ENCODE measurements at regions not wholly inside any gene's neighbourhood (a gene's known extent, or its start where the extent isn't known, plus 50 kb on each side); places are given as distances from the start of the nearest gene placed in this dataset.
"Not testable (repeated sequence)": the region's sequence is repeated elsewhere in the genome, so short reads cannot be mapped to it uniquely, and the experiment has no call there.

DNA sequence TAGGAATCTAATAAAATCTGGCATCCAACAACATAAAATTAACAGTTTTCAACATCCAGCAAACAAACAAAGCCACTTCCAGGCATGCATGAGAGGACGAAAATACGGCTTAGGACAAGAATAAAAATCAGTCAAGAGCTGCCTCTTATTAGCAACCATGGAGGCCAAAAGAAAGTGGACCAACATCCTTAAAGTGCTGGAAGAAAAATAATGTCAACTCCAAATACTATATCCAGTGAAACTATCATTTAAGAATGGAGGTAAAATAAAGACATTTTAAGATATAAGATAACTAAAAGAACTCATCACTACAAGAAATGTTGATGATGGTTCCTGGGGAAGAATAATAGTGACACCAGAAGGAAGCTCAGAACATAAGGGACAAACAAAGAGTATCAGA, 224.0 kb upstream of the IRX4 start:
- no peak for DNase-seq (ENCODE audit: low read depth, low spot score)

- DNase-seq (ENCODE audit: low read depth, low spot score): no peak
Observed at GRCh38 chr5:2105141-2105540, 222.4 kb upstream of the IRX4 start.

GRCh38 chr5:2103940-2104339, 221.2 kb upstream of the IRX4 start:
- DNase-seq (ENCODE audit: low read depth, low spot score): no peak

GRCh38 chr5:2102819-2103776, 220.4 kb upstream of the IRX4 start:
- no peak for DNase-seq (ENCODE audit: low read depth, low spot score)

DNA sequence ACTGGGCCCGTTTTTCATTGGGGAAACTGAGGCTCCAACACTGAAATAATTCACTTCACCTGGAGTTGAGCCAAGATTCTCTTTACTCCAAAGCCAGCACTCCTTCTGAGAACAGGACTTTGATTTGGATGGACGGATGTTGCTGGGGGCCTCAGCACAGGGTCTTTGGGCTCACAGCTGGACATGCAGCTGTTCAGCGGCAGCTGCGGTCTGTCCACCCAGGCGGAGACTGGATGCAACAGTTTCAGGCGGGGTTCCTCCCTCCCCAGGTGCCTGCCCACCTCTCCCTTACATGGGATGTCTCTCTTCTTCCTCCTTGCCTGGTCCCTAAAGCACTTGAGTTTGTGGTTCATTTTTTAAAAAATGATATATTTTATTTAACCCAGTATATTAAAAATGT, 219.0 kb upstream of the IRX4 start:
- DNase-seq (ENCODE audit: low read depth, low spot score): no peak

GRCh38 chr5:2096887-2097505, 214.3 kb upstream of the IRX4 start:
- DNase-seq (ENCODE audit: low read depth, low spot score): no peak

GRCh38 chr5:2095011-2095410, 212.3 kb upstream of the IRX4 start:
- DNase-seq (ENCODE audit: low read depth, low spot score): no peak

- no peak for DNase-seq (ENCODE audit: low read depth, low spot score)
Observed at GRCh38 chr5:2094616-2094995, 211.9 kb upstream of the IRX4 start.

DNA sequence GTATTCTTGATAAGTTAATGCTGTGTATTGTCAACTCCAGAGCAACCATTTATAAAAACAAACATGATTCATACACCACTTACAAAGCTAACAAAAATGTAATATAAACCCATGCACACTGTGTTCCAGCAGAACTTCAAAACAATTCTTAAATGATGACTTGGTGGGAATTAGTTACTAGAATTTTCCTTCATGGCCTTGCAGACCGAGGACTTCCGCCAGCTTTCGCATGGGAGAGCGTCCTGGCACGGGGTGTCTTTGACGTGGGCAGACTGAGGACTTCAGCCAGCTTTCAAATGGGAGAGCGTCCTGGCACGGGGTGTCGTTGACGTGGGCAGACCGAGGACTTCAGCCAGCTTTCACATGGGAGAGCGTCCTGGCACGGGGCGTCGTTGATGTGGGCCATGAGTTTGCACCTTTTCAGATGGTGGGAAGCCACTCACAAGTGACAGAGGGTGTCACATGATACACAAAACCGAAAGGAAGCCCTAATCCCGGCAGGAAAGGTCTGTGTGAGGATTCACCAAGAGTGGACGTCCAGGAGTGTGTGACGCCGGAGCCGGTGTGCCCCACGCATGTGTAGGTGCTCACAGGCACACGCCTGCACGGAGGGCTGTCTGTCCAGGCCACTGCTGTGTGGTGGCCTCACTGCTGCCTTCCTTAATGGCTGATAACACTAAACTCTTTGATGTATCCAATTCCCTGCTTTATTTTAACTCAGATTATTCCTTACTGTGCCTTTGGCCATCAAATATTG, 211.3 kb upstream of the IRX4 start:
- DNase-seq (ENCODE audit: low read depth, low spot score): peak; percentile 88

DNA sequence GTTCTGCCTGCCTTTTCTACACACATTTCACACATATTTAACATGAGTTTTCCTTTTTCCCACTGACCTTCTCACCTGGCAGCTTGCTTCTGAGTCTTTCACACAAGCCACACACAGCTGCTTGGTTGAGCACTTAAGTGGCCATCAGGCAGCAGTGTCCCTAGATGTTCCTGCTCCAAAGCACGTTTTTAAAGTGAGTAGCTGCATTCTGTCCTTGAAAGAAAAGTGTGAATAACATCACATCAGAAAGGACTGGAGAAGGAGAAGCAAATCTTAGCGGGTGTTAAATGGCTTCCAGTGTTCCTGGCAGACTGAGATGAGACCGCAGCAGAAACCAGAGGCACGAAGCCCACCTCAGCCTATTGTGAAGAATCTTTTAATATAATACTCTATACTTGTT, 209.2 kb upstream of the IRX4 start:
- no peak for DNase-seq (ENCODE audit: low read depth, low spot score)

- no peak for DNase-seq (ENCODE audit: low read depth, low spot score)
Observed at GRCh38 chr5:2087980-2088379, 205.3 kb upstream of the IRX4 start.

DNA sequence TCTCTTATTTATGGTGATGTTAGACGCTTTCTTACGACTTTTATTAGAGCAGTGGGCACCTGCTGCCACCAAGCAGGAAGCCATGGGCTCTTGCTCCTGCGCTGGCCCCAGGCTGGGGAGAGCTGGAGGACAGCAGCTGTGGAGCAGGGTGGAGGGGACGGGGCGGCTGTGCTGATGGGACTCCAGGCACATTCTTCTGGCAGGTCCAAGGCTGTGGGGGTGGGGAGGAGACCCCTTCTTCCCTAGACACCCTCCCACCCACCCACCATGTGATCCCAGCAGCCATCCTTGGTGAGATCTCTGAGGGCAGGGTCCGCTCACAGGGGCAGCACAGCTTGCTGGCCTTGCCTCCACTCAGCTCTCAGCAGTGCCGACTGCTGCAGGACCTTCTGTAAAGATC, 192.6 kb upstream of the IRX4 start:
- DNase-seq (ENCODE audit: low read depth, low spot score): no peak

DNA sequence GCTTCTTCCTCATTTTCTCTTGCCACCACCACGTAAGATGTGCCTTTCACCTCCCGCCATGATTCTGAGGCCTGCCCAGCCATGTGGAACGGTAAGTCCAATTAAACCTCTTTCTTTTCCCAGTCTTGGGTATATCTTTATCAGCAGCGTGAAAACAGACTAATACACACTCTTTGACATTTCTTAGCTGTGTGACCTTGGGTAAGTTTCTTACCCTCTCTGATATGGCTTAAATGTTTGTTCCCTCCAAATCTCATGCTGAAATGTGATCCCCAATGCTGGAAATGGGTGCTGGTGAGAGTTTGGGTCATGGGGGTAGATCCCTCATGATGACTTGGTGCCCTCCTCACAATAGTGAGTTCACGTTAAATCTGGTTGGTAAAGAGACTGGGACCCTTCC, 188.8 kb upstream of the IRX4 start:
- no peak for DNase-seq (ENCODE audit: low read depth, low spot score)

DNA sequence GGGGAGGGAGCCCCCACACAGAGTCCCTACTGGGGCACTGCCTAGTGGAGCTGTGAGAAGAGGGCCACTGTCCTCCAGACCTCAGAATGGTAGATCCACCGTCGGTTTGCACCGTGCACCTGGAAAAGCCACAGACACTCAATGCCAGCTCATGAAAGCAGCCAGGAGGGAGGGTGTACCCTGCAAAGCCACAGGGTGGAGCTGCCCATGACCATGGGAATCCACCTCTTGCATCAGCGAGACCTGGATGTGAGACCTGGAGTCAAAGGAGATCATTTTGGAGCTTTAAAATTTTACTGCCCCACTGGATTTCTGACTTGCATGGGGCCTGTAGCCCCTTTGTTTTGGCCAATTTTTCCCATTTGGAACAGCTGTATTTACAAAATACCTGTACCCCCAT, 188.1 kb upstream of the IRX4 start:
- DNase-seq (ENCODE audit: low read depth, low spot score): not testable (repeated sequence)

DNA sequence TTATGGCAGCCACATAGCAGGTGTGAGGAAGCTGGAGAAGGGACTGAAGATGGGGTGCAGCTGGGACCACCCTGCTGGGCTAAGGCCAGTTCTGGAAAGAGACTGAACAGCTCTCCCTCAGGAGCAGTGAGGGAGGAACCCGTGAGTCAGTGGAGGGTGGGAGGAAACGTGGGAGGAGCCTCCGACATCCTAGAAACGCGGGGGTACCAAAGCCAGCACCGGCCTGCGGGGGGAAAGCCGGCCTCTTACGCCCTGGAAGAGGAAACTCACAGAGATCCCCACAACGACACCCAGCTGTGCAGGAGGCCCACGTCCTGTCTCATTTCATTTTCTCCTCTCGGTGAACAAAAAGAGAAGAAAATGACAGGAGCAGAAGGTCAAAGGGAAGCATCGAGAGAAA, 185.8 kb upstream of the IRX4 start:
- no peak for DNase-seq (ENCODE audit: low read depth, low spot score)

- no peak for DNase-seq (ENCODE audit: low read depth, low spot score)
Observed at GRCh38 chr5:2066373-2066772, 183.6 kb upstream of the IRX4 start.

GRCh38 chr5:2063380-2063779, 180.7 kb upstream of the IRX4 start:
- not testable (repeated sequence) for DNase-seq (ENCODE audit: low read depth, low spot score)

GRCh38 chr5:2052687-2053086, 170.0 kb upstream of the IRX4 start:
- DNase-seq (ENCODE audit: low read depth, low spot score): no peak

DNA sequence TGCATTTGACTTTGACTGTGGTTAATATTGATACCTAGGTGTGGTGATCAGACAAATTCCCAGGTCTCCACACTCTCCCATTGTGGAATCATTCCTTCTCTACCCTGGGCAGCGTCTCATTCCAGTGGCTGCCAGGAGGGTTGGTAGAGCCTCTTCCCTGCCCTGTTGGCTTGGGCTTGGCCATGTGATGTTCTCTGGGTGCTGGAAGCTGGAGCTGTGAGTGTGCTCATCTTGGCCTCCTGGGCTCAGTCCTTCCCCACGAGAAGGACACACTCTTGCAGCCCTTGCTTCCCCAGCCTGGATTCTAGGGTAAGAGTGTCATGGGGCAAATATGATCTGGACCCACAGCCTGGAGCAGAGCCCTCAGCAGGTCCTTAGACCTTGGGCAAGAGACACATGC, 167.2 kb upstream of the IRX4 start:
- DNase-seq (ENCODE audit: low read depth, low spot score): no peak

DNA sequence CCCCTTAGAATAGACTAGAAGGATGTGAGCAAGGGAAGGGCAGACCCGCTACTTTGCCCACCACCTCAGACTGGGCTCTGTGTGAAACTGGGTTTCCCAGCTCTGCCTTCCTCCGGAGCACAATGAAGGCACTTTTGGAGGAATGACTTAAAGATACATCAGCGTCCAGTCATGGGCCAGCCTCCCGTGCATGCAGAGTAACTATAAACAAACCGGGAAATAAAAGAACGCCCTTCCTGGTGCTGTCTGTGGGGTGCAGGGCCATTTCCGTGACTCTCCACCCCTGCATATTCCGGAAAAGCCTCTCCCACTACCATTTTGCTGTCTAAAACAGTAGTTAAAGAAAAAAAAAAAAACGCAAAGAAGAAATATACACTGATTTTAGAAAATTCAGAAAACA, 165.9 kb upstream of the IRX4 start:
- DNase-seq (ENCODE audit: low read depth, low spot score): no peak

- DNase-seq (ENCODE audit: low read depth, low spot score): no peak
Observed at GRCh38 chr5:2047341-2047927, 164.7 kb upstream of the IRX4 start.

DNA sequence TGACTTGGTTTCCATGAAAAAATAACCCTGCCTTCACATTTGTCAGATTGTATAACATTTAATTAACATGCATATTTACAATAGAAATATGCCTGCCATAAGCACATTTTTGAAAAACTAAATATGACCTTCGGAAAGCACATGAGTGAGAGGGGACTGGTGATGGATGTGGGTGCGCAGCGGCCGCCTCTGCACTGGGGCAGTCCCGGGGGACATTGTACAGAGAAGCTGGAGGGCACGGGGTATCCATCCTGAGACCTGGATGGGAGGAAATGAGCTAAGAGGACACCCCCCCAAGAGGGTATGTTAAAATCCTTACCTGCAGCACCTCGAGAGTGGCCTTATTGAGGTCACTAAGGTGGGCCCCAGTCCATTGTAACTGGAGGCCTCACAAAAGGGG, 161.3 kb upstream of the IRX4 start:
- DNase-seq (ENCODE audit: low read depth, low spot score): no peak
